ENCODE measurements at regions not wholly inside any gene's neighbourhood (a gene's known extent, or its start where the extent isn't known, plus 50 kb on each side); places are given as distances from the start of the nearest gene placed in this dataset.

DNA sequence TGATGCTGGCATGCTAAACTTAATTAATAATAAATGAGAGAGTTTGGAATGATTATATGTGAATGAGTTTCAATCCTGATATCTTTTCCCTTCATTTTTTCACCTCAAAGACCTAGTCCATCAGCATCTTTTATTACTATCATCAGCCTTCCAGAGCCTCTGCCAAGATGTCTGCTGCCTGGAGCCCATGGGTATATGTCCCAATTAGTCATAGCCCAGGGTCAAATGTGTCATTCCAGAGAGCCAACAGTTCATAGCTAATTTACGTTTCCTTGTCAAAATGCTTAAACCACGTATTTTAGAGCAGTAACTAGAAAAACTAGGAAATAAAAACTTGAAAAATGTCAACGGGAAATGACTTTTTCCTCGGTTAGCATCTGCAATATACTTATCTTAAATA lies 457.9 kb downstream of the SI start:
- POLR2A ChIA-PET = no interaction called here
- Histone ChIP-seq H3K4me3 (ENCODE audit: control extremely low read depth in 1 of 5, extremely low read depth in 1 of 5, insufficient read depth in 1 of 5, low read depth in 2 of 5, low read length in 4 of 5) (no peak overlapping the region), H3K36me3 (replicated peaks in 1 of 2; ENCODE audit: control extremely low read depth in 1 of 2, control insufficient read depth in 1 of 2, extremely low read depth in 1 of 2, insufficient read depth in 2 of 2, low read length in 1 of 2) (no peaks in the 10 kb centered on the region), H3K9me3 (ENCODE audit: control extremely low read depth in 1 of 3, control insufficient read depth in 2 of 3, insufficient read depth in 1 of 3, low read length in 2 of 3) (no peaks in the 10 kb centered on the region), H4K20me1 (ENCODE audit: control insufficient read depth, insufficient read depth, low read length, poor library complexity, severe bottlenecking) (no peaks in the 10 kb centered on the region), H3K4me1 (ENCODE audit: control insufficient read depth in 2 of 2, insufficient read depth in 2 of 2, low read length in 2 of 2) (no peaks in the 10 kb centered on the region), H3K79me2 (ENCODE audit: control insufficient read depth, insufficient read depth, low read length) (no peaks in the 10 kb centered on the region), H3K9ac (ENCODE audit: low read length) (no peak overlapping the region), H3K27ac (ENCODE audit: low read length in 2 of 2) (no peak overlapping the region), H2AFZ (ENCODE audit: insufficient read depth, low read depth, low read length, poor library complexity, severe bottlenecking) (no peak overlapping the region), H3K27me3 (replicated peaks in 1 of 4; ENCODE audit: control extremely low read depth in 1 of 4, control insufficient read depth in 3 of 4, insufficient read depth in 4 of 4, low read length in 3 of 4) (no peaks in the 10 kb centered on the region), H3K4me2 (replicated peaks; ENCODE audit: low read depth, low read length, poor library complexity, severe bottlenecking) (no peak overlapping the region)
- H3K27me3 Mint-ChIP-seq = no peaks in the 10 kb centered on the region
- CTCF ChIA-PET = no interaction called here
- intact Hi-C loops (cut with micrococcal nuclease) = no loop called here
- DNase-seq (no peak), ATAC-seq (ENCODE audit: low read depth) (no peak)
- H3K4me1 Mint-ChIP-seq = no peaks in the 10 kb centered on the region
- no peaks in the 10 kb centered on the region for H3K9me3 Mint-ChIP-seq (ENCODE audit: insufficient read depth)
- H3K27ac Mint-ChIP-seq = no peak overlapping the region
- no CpG with 5 or more reads among the region's 4 CpGs for WGBS (ENCODE audit: insufficient coverage)
- H3K4me3 Mint-ChIP-seq = no peak overlapping the region
- TF ChIP-seq, protein P1, sequence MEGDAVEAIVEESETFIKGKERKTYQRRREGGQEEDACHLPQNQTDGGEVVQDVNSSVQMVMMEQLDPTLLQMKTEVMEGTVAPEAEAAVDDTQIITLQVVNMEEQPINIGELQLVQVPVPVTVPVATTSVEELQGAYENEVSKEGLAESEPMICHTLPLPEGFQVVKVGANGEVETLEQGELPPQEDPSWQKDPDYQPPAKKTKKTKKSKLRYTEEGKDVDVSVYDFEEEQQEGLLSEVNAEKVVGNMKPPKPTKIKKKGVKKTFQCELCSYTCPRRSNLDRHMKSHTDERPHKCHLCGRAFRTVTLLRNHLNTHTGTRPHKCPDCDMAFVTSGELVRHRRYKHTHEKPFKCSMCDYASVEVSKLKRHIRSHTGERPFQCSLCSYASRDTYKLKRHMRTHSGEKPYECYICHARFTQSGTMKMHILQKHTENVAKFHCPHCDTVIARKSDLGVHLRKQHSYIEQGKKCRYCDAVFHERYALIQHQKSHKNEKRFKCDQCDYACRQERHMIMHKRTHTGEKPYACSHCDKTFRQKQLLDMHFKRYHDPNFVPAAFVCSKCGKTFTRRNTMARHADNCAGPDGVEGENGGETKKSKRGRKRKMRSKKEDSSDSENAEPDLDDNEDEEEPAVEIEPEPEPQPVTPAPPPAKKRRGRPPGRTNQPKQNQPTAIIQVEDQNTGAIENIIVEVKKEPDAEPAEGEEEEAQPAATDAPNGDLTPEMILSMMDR (IDR thresholded peaks at IDR 0.05) = no peak
- no peak for TF ChIP-seq EZH2 (IDR thresholded peaks at IDR 0.05; ENCODE audit: borderline replicate concordance, insufficient read depth, low read depth, low read length, poor library complexity, severe bottlenecking)

DNA sequence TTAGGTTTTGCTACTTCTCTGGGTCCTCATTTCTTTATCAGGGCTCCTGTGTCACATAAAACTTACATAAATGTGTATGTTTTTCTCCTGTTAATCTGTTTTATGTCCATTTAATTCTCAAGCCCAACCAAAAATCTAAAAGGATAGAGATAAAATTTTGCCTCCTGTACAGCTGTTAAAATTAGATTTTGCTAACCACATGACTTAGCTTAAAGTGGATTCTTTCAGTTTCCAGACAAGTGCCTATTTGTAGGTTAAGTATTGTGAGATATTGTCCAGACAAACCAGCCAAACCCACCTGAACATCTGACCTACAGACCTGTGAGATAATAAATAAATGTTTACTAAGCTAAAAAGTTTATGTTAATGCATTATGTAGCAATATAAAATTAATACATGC lies 465.5 kb downstream of the SI start:
- Histone ChIP-seq H2AFZ (ENCODE audit: insufficient read depth, low read depth, low read length, poor library complexity, severe bottlenecking) (no peak overlapping the region), H3K27me3 (replicated peaks in 1 of 4; ENCODE audit: control extremely low read depth in 1 of 4, control insufficient read depth in 3 of 4, insufficient read depth in 4 of 4, low read length in 3 of 4) (no peaks in the 10 kb centered on the region), H3K9me3 (ENCODE audit: control extremely low read depth in 1 of 3, control insufficient read depth in 2 of 3, insufficient read depth in 1 of 3, low read length in 2 of 3) (no peaks in the 10 kb centered on the region), H3K79me2 (ENCODE audit: control insufficient read depth, insufficient read depth, low read length) (no peaks in the 10 kb centered on the region), H3K27ac (ENCODE audit: low read length in 2 of 2) (no peak overlapping the region), H3K36me3 (replicated peaks in 1 of 2; ENCODE audit: control extremely low read depth in 1 of 2, control insufficient read depth in 1 of 2, extremely low read depth in 1 of 2, insufficient read depth in 2 of 2, low read length in 1 of 2) (no peaks in the 10 kb centered on the region), H3K4me2 (replicated peaks; ENCODE audit: low read depth, low read length, poor library complexity, severe bottlenecking) (no peak overlapping the region), H3K4me3 (ENCODE audit: control extremely low read depth in 1 of 5, extremely low read depth in 1 of 5, insufficient read depth in 1 of 5, low read depth in 2 of 5, low read length in 4 of 5) (no peak overlapping the region), H3K4me1 (ENCODE audit: control insufficient read depth in 2 of 2, insufficient read depth in 2 of 2, low read length in 2 of 2) (no peaks in the 10 kb centered on the region), H4K20me1 (ENCODE audit: control insufficient read depth, insufficient read depth, low read length, poor library complexity, severe bottlenecking) (no peaks in the 10 kb centered on the region), H3K9ac (ENCODE audit: low read length) (no peak overlapping the region)
- H3K4me3 Mint-ChIP-seq = no peak overlapping the region
- ChIA-PET CTCF (no interaction called here), POLR2A (no interaction called here)
- ATAC-seq (ENCODE audit: low read depth) = no peak
- no peaks in the 10 kb centered on the region for H3K9me3 Mint-ChIP-seq (ENCODE audit: insufficient read depth)
- TF ChIP-seq, protein P1 (IDR thresholded peaks at IDR 0.05) = no peak
- no peak for TF ChIP-seq EZH2 (IDR thresholded peaks at IDR 0.05; ENCODE audit: borderline replicate concordance, insufficient read depth, low read depth, low read length, poor library complexity, severe bottlenecking)
- no peaks in the 10 kb centered on the region for H3K27me3 Mint-ChIP-seq
- intact Hi-C loops (cut with micrococcal nuclease) = no loop called here
- H3K4me1 Mint-ChIP-seq = no peaks in the 10 kb centered on the region
- H3K27ac Mint-ChIP-seq = no peak overlapping the region
- no peak for DNase-seq

All from B cell (primary cell).